Sigmoid colon (tissue), 4 donors: ENCODE measurements at regions not wholly inside any gene's neighbourhood (a gene's known extent, or its start where the extent isn't known, plus 50 kb on each side); places are given as distances from the start of the nearest gene placed in this dataset.

Source experiments
- EP300 ChIP-seq, 4 donors: sonication (generic); formaldehyde crosslinking; IDR thresholded peaks; one replicate each; pipeline ENCODE4 v1.6.1; 2017; ENCODE audit warnings: antibody characterized with exemption in 4 of 4
- POLR2A ChIP-seq, 2 donors: fragments of 450-650 bp; IDR thresholded peaks; one replicate each; pipeline ENCODE4 v1.6.1; 2016; ENCODE audit warnings: antibody characterized with exemption in 2 of 2, mild to moderate bottlenecking in 2 of 2, moderate library complexity in 2 of 2
- POLR2AphosphoS5 ChIP-seq, 4 donors: sonication (generic); formaldehyde crosslinking; IDR thresholded peaks; one replicate each; pipeline ENCODE4 v1.6.1; 2017; ENCODE audit warnings: antibody characterized with exemption in 4 of 4
- TF ChIP-seq, protein P1 (sequence below), 4 experiments: fragments of 450-650 bp in 3 of 4; fragments of 200-600 bp in 1 of 4; IDR thresholded peaks; one replicate each; pipeline ENCODE4 v1.5.1; 2016 to 2019; ENCODE audit warnings: antibody characterized with exemption in 4 of 4, mild to moderate bottlenecking in 3 of 4, moderate library complexity in 2 of 4

DNA sequence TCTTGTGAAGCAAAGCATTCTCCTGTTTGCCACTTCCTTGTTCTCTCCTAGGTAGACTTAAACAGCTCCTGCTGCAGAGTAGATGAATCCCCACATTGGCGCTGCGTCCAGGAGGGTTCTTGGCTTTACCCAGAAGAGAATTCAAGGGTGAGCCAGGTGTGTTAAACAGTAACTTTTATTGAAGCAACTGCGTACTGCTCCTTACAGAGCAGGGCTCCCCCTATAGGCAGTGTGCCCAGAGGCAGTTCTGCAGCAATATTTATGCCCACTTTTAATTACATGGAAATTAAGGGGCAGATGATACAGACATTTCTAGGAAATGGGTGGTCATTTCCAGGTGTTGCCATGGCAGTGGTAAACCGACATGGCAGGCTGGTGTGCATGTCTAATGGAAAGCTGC lies 987.6 kb upstream of the RBFOX1 start:
- TF ChIP-seq POLR2AphosphoS5 (IDR thresholded peaks at IDR 0.05) = no peak
- no peak for TF ChIP-seq POLR2A (IDR thresholded peaks at IDR 0.05)
- no peak for TF ChIP-seq EP300 (IDR thresholded peaks at IDR 0.05)
- TF ChIP-seq, protein P1, sequence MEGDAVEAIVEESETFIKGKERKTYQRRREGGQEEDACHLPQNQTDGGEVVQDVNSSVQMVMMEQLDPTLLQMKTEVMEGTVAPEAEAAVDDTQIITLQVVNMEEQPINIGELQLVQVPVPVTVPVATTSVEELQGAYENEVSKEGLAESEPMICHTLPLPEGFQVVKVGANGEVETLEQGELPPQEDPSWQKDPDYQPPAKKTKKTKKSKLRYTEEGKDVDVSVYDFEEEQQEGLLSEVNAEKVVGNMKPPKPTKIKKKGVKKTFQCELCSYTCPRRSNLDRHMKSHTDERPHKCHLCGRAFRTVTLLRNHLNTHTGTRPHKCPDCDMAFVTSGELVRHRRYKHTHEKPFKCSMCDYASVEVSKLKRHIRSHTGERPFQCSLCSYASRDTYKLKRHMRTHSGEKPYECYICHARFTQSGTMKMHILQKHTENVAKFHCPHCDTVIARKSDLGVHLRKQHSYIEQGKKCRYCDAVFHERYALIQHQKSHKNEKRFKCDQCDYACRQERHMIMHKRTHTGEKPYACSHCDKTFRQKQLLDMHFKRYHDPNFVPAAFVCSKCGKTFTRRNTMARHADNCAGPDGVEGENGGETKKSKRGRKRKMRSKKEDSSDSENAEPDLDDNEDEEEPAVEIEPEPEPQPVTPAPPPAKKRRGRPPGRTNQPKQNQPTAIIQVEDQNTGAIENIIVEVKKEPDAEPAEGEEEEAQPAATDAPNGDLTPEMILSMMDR (IDR thresholded peaks at IDR 0.05) = no peak
